LNCaP clone FGC (cell line): ENCODE measurements at regions not wholly inside any gene's neighbourhood (a gene's known extent, or its start where the extent isn't known, plus 50 kb on each side); places are given as distances from the start of the nearest gene placed in this dataset.
"Not testable (repeated sequence)": the region's sequence is repeated elsewhere in the genome, so short reads cannot be mapped to it uniquely, and the experiment has no call there.

ENCODE experiments used
- DNase-seq: peaks from one replicate; pipeline ENCODE4 v3.0.0-alpha.2; 2011; ENCODE audit warnings: low read depth
- H3K4me3 ChIP-seq: 2 replicates; pipeline ENCODE4 v1.5.1; 2011; ENCODE audit warnings: mild to moderate bottlenecking, low read depth, low read length, control low read depth
- CTCF ChIP-seq: IDR thresholded peaks from 2 replicates; pipeline ENCODE4 v1.5.1; 2012; ENCODE audit warnings: mild to moderate bottlenecking; ENCODE audit not compliant: control insufficient read depth, insufficient read depth; ENCODE audit errors: extremely low read depth

GRCh38 chr16:25371342-25371741 is 113.7 kb upstream of the ZKSCAN2 start:
- DNase-seq = no peak
- no peak overlapping the region for H3K4me3 ChIP-seq
- TF ChIP-seq CTCF = no peak

GRCh38 chr16:25370541-25370940 is 112.9 kb upstream of the ZKSCAN2 start:
- DNase-seq = no peak
- TF ChIP-seq CTCF = no peak
- no peak overlapping the region for H3K4me3 ChIP-seq

GRCh38 chr16:25367773-25368524 is 110.3 kb upstream of the ZKSCAN2 start:
- H3K4me3 ChIP-seq = no peak overlapping the region
- TF ChIP-seq CTCF = no peak
- no peak for DNase-seq

- DNase-seq = no peak
- no peak overlapping the region for H3K4me3 ChIP-seq
- TF ChIP-seq CTCF = no peak
Measured at GRCh38 chr16:25366078-25366477, 108.4 kb upstream of the ZKSCAN2 start.

- DNase-seq, H3K4me3 ChIP-seq: not testable (repeated sequence)
Measured at GRCh38 chr16:25359516-25359915, 101.9 kb upstream of the ZKSCAN2 start.

GRCh38 chr16:25344006-25344405 is 86.4 kb upstream of the ZKSCAN2 start:
- no peak for TF ChIP-seq CTCF
- no peak for DNase-seq
- H3K4me3 ChIP-seq = no peak overlapping the region

GRCh38 chr16:25340973-25341372 is 83.3 kb upstream of the ZKSCAN2 start:
- TF ChIP-seq CTCF = no peak

More at GRCh38 chr16:25340973-25341372, 83.3 kb upstream of the ZKSCAN2 start:
- DNase-seq = no peak
- H3K4me3 ChIP-seq = no peak overlapping the region
